ENCODE measurements at regions not wholly inside any gene's neighbourhood (a gene's known extent, or its start where the extent isn't known, plus 50 kb on each side); places are given as distances from the start of the nearest gene placed in this dataset.

DNA sequence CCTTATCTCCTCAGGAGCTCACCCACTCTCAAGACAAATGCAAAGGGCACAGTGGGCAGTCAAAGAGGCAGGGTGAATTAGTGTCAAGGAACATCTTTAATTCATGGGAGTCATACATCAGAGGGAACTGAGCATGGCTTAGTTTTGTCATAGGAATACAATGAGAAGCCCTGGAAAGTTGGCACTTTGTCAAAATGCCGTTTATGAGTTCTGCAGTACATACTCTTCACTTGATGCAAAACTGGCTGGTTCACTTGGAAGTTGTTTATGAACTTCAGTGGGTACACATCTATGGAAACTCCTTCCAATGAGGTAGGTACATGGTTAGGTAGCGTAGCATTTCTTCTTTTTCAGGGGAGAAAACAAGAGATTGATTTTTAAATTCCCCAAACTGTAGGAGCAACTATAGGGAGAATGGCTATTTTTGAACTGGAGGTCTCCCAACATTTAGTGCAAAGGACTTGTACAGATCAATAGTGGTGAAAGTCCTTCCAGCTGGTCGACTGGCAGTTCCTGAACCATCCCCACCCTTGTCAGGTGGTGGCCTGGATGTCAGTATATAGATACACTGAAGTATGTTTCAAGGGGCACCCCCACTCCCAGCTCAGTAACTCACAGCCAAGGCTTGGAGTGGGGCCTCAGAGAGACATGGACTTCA lies 580.5 kb downstream of the REEP3 start:
- no peak overlapping the region for H4K91ac ChIP-seq (ENCODE audit: low read length)
- no peak overlapping the region for H2BK120ac ChIP-seq (ENCODE audit: low read depth, low read length)
- H2BK5ac ChIP-seq (ENCODE audit: low read depth, low read length, poor library complexity, severe bottlenecking): no peak overlapping the region
- no peak overlapping the region for H3K4me2 ChIP-seq (ENCODE audit: low read length, poor library complexity, severe bottlenecking)
- H3K27me3 ChIP-seq (ENCODE audit: control insufficient read depth in 1 of 2, insufficient read depth in 1 of 2, low read length in 2 of 2): no peaks in the 10 kb centered on the region
- no peaks in the 10 kb centered on the region for H3K79me1 ChIP-seq (replicated peaks; ENCODE audit: low read length, poor library complexity, severe bottlenecking)
- H3K4ac ChIP-seq (ENCODE audit: low read depth in 1 of 2, low read length in 2 of 2): no peak overlapping the region
- no peak overlapping the region for H2BK12ac ChIP-seq (ENCODE audit: low read length in 2 of 2)
- no peaks in the 10 kb centered on the region for H3K9me3 ChIP-seq (ENCODE audit: control insufficient read depth, low read length)
- DNase-seq: no peak
- H3K27ac ChIP-seq (ENCODE audit: low read length, poor library complexity, severe bottlenecking): no peak overlapping the region
- no peaks in the 10 kb centered on the region for H3K4me1 ChIP-seq (ENCODE audit: control insufficient read depth, insufficient read depth, low read depth, low read length)
- no peak overlapping the region for H4K8ac ChIP-seq (ENCODE audit: low read length)
- no peak overlapping the region for H3K4me3 ChIP-seq (ENCODE audit: insufficient read depth in 1 of 2, low read depth in 1 of 2, low read length in 2 of 2)
- no peaks in the 10 kb centered on the region for H3K36me3 ChIP-seq (ENCODE audit: control insufficient read depth in 1 of 2, insufficient read depth in 2 of 2, low read depth in 1 of 2, low read length in 2 of 2)
- no peak overlapping the region for H2BK15ac ChIP-seq (ENCODE audit: low read depth, poor library complexity, severe bottlenecking)
- H3K9ac ChIP-seq (ENCODE audit: low read length): no peak overlapping the region
- H2AFZ ChIP-seq (ENCODE audit: low read depth, low read length): no peak overlapping the region
- no peak overlapping the region for H3K14ac ChIP-seq (ENCODE audit: low read length in 2 of 2)
- H3K18ac ChIP-seq (ENCODE audit: low read depth in 1 of 2, low read length in 2 of 2): no peak overlapping the region
- no peak overlapping the region for H3K23ac ChIP-seq (ENCODE audit: low read length in 2 of 2)
- WGBS: 59% methylated on average over 3 of the region's 3 CpGs
- H2AK5ac ChIP-seq (ENCODE audit: low read length, severe bottlenecking): no peak overlapping the region

DNA sequence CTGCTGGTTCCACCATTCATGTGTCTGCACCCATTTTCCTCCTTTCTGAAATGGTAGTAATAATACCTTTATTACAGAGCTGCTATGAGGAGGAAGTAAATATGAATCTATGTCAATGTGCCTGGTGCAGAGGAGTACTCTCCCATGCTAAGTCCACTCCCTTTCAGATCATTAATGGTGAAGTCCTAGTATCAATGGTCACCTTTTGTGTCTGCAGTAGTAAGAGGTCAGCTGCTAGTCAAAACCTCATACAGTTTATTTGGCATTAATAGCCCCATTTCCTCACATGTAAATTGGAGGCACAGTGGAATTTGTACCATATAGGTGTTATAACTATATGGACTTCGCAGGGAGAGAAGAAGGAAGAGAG lies 581.0 kb downstream of the REEP3 start:
- H3K23ac ChIP-seq (ENCODE audit: low read length in 2 of 2): no peak overlapping the region
- H3K4me1 ChIP-seq (ENCODE audit: control insufficient read depth, insufficient read depth, low read depth, low read length): no peaks in the 10 kb centered on the region
- DNase-seq: no peak
- H3K14ac ChIP-seq (ENCODE audit: low read length in 2 of 2): no peak overlapping the region
- H3K79me1 ChIP-seq (replicated peaks; ENCODE audit: low read length, poor library complexity, severe bottlenecking): no peaks in the 10 kb centered on the region
- no peaks in the 10 kb centered on the region for H3K9me3 ChIP-seq (ENCODE audit: control insufficient read depth, low read length)
- H3K9ac ChIP-seq (ENCODE audit: low read length): no peak overlapping the region
- no peak overlapping the region for H3K4me3 ChIP-seq (ENCODE audit: insufficient read depth in 1 of 2, low read depth in 1 of 2, low read length in 2 of 2)
- H3K27ac ChIP-seq (ENCODE audit: low read length, poor library complexity, severe bottlenecking): no peak overlapping the region
- no peak overlapping the region for H3K4ac ChIP-seq (ENCODE audit: low read depth in 1 of 2, low read length in 2 of 2)
- no peak overlapping the region for H2BK15ac ChIP-seq (ENCODE audit: low read depth, poor library complexity, severe bottlenecking)
- H3K27me3 ChIP-seq (ENCODE audit: control insufficient read depth in 1 of 2, insufficient read depth in 1 of 2, low read length in 2 of 2): no peaks in the 10 kb centered on the region
- H2AFZ ChIP-seq (ENCODE audit: low read depth, low read length): no peak overlapping the region
- H4K8ac ChIP-seq (ENCODE audit: low read length): no peak overlapping the region
- H2BK120ac ChIP-seq (ENCODE audit: low read depth, low read length): no peak overlapping the region
- H4K91ac ChIP-seq (ENCODE audit: low read length): no peak overlapping the region
- H2BK12ac ChIP-seq (ENCODE audit: low read length in 2 of 2): no peak overlapping the region
- H2BK5ac ChIP-seq (ENCODE audit: low read depth, low read length, poor library complexity, severe bottlenecking): no peak overlapping the region
- WGBS: 90% methylated on average over 1 of the region's 1 CpG
- H3K36me3 ChIP-seq (ENCODE audit: control insufficient read depth in 1 of 2, insufficient read depth in 2 of 2, low read depth in 1 of 2, low read length in 2 of 2): no peaks in the 10 kb centered on the region
- no peak overlapping the region for H3K18ac ChIP-seq (ENCODE audit: low read depth in 1 of 2, low read length in 2 of 2)
- no peak overlapping the region for H3K4me2 ChIP-seq (ENCODE audit: low read length, poor library complexity, severe bottlenecking)
- H2AK5ac ChIP-seq (ENCODE audit: low read length, severe bottlenecking): no peak overlapping the region

DNA sequence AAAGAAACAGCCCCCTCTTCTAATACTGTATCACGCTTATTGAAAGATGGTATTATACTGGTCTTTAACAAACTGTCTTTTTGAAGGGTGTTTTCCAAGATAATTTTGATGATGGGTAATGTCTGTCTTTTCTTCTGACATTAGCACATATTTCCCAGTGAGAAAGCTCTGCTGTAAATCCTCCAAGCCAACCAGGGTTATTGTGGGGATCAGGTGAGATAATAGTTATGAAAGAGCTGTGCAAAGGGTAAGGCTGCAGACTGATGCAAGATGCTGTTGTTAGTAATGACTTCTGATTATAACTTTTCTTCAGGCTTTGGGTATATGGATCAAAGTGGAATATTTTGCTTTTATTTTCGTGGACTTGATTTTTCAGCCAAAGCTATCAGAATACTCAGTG lies 581.7 kb downstream of the REEP3 start:
- no peaks in the 10 kb centered on the region for H3K4me1 ChIP-seq (ENCODE audit: control insufficient read depth, insufficient read depth, low read depth, low read length)
- no peak for DNase-seq
- no peaks in the 10 kb centered on the region for H3K79me1 ChIP-seq (replicated peaks; ENCODE audit: low read length, poor library complexity, severe bottlenecking)
- no peak overlapping the region for H2BK120ac ChIP-seq (ENCODE audit: low read depth, low read length)
- H3K9ac ChIP-seq (ENCODE audit: low read length): no peak overlapping the region
- no peak overlapping the region for H2BK12ac ChIP-seq (ENCODE audit: low read length in 2 of 2)
- no peak overlapping the region for H3K14ac ChIP-seq (ENCODE audit: low read length in 2 of 2)
- no peak overlapping the region for H3K4ac ChIP-seq (ENCODE audit: low read depth in 1 of 2, low read length in 2 of 2)
- 63% methylated on average over 1 of the region's 2 CpGs for WGBS
- no peak overlapping the region for H2BK5ac ChIP-seq (ENCODE audit: low read depth, low read length, poor library complexity, severe bottlenecking)
- H3K27me3 ChIP-seq (ENCODE audit: control insufficient read depth in 1 of 2, insufficient read depth in 1 of 2, low read length in 2 of 2): no peaks in the 10 kb centered on the region
- H3K23ac ChIP-seq (ENCODE audit: low read length in 2 of 2): no peak overlapping the region
- no peak overlapping the region for H2BK15ac ChIP-seq (ENCODE audit: low read depth, poor library complexity, severe bottlenecking)
- H3K4me3 ChIP-seq (ENCODE audit: insufficient read depth in 1 of 2, low read depth in 1 of 2, low read length in 2 of 2): no peak overlapping the region
- no peak overlapping the region for H4K8ac ChIP-seq (ENCODE audit: low read length)
- no peak overlapping the region for H4K91ac ChIP-seq (ENCODE audit: low read length)
- H2AK5ac ChIP-seq (ENCODE audit: low read length, severe bottlenecking): no peak overlapping the region
- no peak overlapping the region for H2AFZ ChIP-seq (ENCODE audit: low read depth, low read length)
- no peak overlapping the region for H3K18ac ChIP-seq (ENCODE audit: low read depth in 1 of 2, low read length in 2 of 2)
- H3K4me2 ChIP-seq (ENCODE audit: low read length, poor library complexity, severe bottlenecking): no peak overlapping the region
- no peaks in the 10 kb centered on the region for H3K9me3 ChIP-seq (ENCODE audit: control insufficient read depth, low read length)
- no peaks in the 10 kb centered on the region for H3K36me3 ChIP-seq (ENCODE audit: control insufficient read depth in 1 of 2, insufficient read depth in 2 of 2, low read depth in 1 of 2, low read length in 2 of 2)
- H3K27ac ChIP-seq (ENCODE audit: low read length, poor library complexity, severe bottlenecking): no peak overlapping the region

DNA sequence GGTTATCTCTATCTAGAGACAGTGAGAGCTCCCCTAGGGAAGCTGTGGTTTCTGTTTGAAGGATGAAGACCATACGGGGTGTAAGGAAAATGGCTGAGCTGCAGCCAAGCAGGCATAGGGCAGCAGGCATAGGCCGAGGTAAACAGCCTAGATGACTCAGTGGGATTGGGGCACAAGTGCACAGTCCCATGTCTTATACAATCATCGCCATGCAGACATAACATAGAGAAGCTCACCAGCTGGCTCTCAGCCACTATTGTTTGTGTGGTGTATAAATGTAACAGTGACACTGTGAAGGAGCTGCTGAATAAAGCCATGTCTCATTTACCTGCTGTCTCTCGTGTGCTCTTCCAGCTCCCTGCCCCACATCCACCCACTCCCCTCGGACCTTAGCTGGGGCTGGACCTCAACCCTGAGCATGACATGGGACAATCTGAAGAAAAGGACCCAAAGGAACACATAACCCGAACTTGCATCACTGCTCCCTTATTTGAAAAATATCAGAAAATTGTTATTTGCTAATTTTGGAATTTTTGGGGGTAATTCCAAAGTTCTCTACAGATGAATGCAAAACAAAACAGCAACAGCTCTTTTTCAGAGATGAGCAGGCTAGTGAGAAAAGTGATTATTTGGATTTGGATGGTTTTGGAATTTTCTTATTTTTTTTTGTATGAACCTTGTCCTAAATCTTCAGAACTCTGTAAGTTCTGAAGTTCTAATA lies 582.7 kb downstream of the REEP3 start:
- Histone ChIP-seq H2BK5ac (ENCODE audit: low read depth, low read length, poor library complexity, severe bottlenecking) (no peak overlapping the region), H3K4ac (ENCODE audit: low read depth in 1 of 2, low read length in 2 of 2) (no peak overlapping the region), H4K91ac (ENCODE audit: low read length) (no peak overlapping the region), H3K4me3 (ENCODE audit: insufficient read depth in 1 of 2, low read depth in 1 of 2, low read length in 2 of 2) (no peak overlapping the region), H2BK12ac (ENCODE audit: low read length in 2 of 2) (no peak overlapping the region), H2BK15ac (ENCODE audit: low read depth, poor library complexity, severe bottlenecking) (no peak overlapping the region), H3K27ac (ENCODE audit: low read length, poor library complexity, severe bottlenecking) (no peak overlapping the region), H3K4me1 (ENCODE audit: control insufficient read depth, insufficient read depth, low read depth, low read length) (no peaks in the 10 kb centered on the region), H3K4me2 (ENCODE audit: low read length, poor library complexity, severe bottlenecking) (no peak overlapping the region), H3K23ac (ENCODE audit: low read length in 2 of 2) (no peak overlapping the region), H3K9ac (ENCODE audit: low read length) (no peak overlapping the region), H3K14ac (ENCODE audit: low read length in 2 of 2) (no peak overlapping the region), H2BK120ac (ENCODE audit: low read depth, low read length) (no peak overlapping the region), H3K79me1 (replicated peaks; ENCODE audit: low read length, poor library complexity, severe bottlenecking) (no peaks in the 10 kb centered on the region), H2AK5ac (ENCODE audit: low read length, severe bottlenecking) (no peak overlapping the region), H3K36me3 (ENCODE audit: control insufficient read depth in 1 of 2, insufficient read depth in 2 of 2, low read depth in 1 of 2, low read length in 2 of 2) (no peaks in the 10 kb centered on the region), H3K18ac (ENCODE audit: low read depth in 1 of 2, low read length in 2 of 2) (no peak overlapping the region), H4K8ac (ENCODE audit: low read length) (no peak overlapping the region), H3K9me3 (ENCODE audit: control insufficient read depth, low read length) (no peaks in the 10 kb centered on the region), H3K27me3 (ENCODE audit: control insufficient read depth in 1 of 2, insufficient read depth in 1 of 2, low read length in 2 of 2) (no peaks in the 10 kb centered on the region), H2AFZ (ENCODE audit: low read depth, low read length) (no peak overlapping the region)
- WGBS: 91% methylated on average over 2 of the region's 6 CpGs
- DNase-seq: no peak

Data from mesenchymal stem cell (in vitro differentiated cells and primary cell).